HG02973 (cell line): ENCODE measurements at regions not wholly inside any gene's neighbourhood (a gene's known extent, or its start where the extent isn't known, plus 50 kb on each side); places are given as distances from the start of the nearest gene placed in this dataset.
"Not testable (repeated sequence)": the region's sequence is repeated elsewhere in the genome, so short reads cannot be mapped to it uniquely, and the experiment has no call there.

ENCODE experiments used
- ATAC-seq: cut with Tn5 transposase; IDR thresholded peaks from one replicate; pipeline ENCODE4 v1.9.1; 2021; ENCODE audit warnings: moderate library complexity; ENCODE audit not compliant: unreplicated experiment

- ATAC-seq, result no peak
These were observed 165.9 kb downstream of the NRN1 start for GRCh38 chr6:5840734-5841390.

GRCh38 chr6:5838656-5839396 is 167.9 kb downstream of the NRN1 start:
- no peak for ATAC-seq

GRCh38 chr6:5837323-5837722 is 169.4 kb downstream of the NRN1 start:
- ATAC-seq, result no peak

GRCh38 chr6:5836597-5836996 is 170.1 kb downstream of the NRN1 start:
- ATAC-seq, result not testable (repeated sequence)

GRCh38 chr6:5833120-5833519 is 173.6 kb downstream of the NRN1 start:
- ATAC-seq, result no peak

GRCh38 chr6:5832668-5833067 is 174.1 kb downstream of the NRN1 start:
- ATAC-seq, result no peak

GRCh38 chr6:5831219-5831862 is 175.4 kb downstream of the NRN1 start:
- not testable (repeated sequence) for ATAC-seq

GRCh38 chr6:5828296-5828695 is 178.4 kb downstream of the NRN1 start:
- no peak for ATAC-seq

- no peak for ATAC-seq
These were observed 179.4 kb downstream of the NRN1 start for GRCh38 chr6:5827056-5827904.

- not testable (repeated sequence) for ATAC-seq
These were observed 182.2 kb downstream of the NRN1 start for GRCh38 chr6:5824382-5824983.
